ACHN (cell line): ENCODE measurements at regions not wholly inside any gene's neighbourhood (a gene's known extent, or its start where the extent isn't known, plus 50 kb on each side); places are given as distances from the start of the nearest gene placed in this dataset.
"Not testable (repeated sequence)": the region's sequence is repeated elsewhere in the genome, so short reads cannot be mapped to it uniquely, and the experiment has no call there.

Experiments
- DNase-seq: peaks from one replicate; pipeline ENCODE4 v3.0.0-alpha.2; 2015
- in situ Hi-C: cut with HindIII; loops from 2 replicates; pipeline ENCODE4 v1.10.0; 2017; ENCODE audit warnings: low sequenced_read_pairs, low pct_ligation_motif_present, low pct_unique_long_range_greater_than_20kb

DNA sequence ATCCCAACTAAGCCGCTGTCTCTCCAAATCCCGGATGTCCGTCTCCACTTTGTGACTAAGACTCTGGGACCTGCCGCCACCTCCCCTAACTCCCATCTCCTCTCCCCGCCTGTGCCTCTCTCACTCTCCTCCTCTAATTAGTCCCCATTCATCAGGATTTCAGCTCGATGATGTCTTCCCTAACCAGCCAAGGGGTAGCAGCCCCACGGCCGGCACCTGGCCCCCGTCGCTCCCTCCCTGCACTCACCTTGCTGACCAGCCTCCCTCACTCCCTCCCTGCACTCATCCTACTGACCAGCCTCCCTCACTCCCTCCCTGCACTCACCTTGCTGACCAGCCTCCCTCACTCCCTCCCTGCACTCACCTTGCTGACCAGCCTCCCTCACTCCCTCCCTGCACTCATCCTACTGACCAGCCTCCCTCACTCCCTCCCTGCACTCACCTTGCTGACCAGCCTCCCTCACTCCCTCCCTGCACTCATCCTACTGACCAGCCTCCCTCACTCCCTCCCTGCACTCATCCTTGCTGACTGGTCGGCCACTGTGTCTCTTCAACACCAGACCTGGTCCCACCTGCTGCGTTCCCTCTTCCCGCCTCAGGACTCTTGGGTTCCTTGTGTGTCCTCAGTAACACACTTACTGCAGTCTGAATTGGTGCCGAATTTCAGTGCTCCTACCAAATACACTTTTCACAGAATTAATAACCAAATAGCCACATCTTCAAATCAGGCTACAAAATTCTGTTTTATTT is 179.3 kb upstream of the SALL3 start:
- in situ Hi-C loops, DNase-seq: not testable (repeated sequence)

DNA sequence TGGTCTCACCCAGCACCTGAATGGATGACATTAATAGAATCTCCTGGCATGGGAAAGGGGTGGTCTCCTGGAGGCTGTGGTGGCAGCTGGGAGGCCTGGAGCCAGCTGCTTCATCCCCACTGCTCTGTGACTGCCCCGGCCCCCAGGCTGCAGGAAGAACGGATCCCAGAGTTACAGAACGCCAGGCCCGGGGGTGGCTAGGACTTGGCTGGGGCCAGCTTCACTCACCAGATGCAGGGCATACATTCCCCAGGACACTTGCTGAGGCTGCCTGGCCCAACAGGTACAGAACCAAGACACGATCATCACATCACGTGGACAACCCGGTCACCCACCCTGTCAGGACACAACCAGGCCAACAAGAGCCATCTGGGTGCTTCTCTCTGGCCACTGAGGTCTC is 178.6 kb upstream of the SALL3 start:
- DNase-seq: no peak
- in situ Hi-C loops: no loop called here

DNA sequence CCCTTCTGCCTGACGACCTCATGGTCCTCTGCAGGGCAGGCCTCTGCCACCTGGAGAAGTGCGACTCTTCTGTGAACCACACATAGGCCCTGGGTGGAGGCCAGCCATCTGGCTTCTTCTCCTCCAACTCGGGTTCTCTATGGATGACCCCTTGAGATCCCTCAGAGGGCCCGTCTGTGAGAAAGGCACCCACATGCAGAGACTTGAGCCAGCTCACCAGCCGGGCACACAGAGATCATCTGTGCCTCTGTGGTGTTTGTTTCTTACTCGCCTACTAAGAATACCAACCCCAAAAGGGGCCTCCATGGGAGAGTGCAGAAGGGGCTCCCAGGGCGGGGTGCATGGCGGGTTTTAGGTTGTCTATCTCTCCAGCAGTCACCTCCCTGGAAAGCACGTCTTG is 176.5 kb upstream of the SALL3 start:
- no peak for DNase-seq
- in situ Hi-C loops: no loop called here

GRCh38 chr18:78804206-78805030 is 175.2 kb upstream of the SALL3 start:
- DNase-seq: no peak
- in situ Hi-C loops: no loop called here

DNA sequence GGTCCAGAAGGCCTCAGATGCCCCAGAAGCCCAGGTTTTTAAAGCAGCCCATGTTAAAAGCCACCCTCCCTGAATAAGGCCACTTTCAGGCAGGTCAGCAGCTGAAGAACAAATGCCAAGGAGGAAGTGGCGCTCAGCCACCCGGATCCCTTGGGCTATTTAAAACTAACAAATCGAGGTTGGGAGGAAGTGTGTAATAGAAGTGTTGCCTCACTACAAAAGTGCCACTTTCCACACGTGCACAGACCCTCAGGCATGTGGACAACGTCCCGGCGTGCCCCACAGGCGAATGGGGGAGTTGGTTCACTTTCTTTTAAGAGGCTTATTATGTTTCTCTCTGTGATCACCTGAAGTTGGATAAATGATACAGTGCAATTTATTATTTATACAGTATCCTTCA is 173.8 kb upstream of the SALL3 start:
- DNase-seq: no peak

GRCh38 chr18:78807668-78808067 is 171.9 kb upstream of the SALL3 start:
- in situ Hi-C loops: no loop called here
- DNase-seq: no peak

More for the DNA sequence above, 173.8 kb upstream of the SALL3 start:
- in situ Hi-C loops: no loop called here

- in situ Hi-C loops: no loop called here
- no peak for DNase-seq
Measured at GRCh38 chr18:78809845-78810244, 169.8 kb upstream of the SALL3 start.

DNA sequence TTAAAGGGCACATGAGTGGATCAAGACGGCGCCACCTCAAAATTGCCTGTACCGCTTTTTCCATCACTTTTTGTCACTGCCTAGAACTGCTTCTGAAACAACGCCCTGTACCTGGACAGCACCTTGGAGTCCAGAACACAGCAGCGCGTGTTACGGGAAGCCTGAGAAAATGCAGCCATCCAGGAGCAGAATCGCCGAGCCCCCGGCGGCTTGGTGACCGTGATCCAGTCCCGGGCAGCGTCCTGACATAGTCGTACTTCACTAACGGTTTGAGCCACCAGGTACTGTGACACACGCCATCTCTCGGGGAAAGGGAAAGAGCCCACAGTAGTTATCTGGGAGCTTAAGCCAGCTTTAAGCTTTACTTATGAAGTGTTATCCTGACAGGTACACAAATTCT is 168.9 kb upstream of the SALL3 start:
- DNase-seq: no peak
- in situ Hi-C loops: no loop called here

DNA sequence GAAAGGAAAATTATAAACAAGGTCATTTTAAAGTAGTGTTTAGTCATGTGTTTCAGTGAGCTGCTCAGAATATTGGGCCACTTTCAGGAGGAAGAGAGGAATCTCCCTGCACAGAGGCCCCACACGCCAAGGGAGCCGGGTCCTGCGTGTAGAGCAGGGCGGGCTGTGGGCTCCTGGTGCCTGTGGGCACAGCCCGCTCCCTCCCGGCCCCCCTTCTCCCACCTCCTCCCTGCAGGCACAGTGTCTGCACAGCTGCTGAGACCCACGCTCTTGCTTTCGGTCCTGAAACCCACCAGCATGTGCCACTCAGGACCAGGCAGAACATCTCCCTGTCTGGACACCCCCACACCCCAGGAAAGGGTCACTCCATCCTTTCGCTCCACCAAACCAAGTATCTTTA is 167.6 kb upstream of the SALL3 start:
- in situ Hi-C loops: no loop called here
- no peak for DNase-seq

GRCh38 chr18:78813156-78813555 is 166.5 kb upstream of the SALL3 start:
- in situ Hi-C loops: no loop called here
- DNase-seq: no peak

DNA sequence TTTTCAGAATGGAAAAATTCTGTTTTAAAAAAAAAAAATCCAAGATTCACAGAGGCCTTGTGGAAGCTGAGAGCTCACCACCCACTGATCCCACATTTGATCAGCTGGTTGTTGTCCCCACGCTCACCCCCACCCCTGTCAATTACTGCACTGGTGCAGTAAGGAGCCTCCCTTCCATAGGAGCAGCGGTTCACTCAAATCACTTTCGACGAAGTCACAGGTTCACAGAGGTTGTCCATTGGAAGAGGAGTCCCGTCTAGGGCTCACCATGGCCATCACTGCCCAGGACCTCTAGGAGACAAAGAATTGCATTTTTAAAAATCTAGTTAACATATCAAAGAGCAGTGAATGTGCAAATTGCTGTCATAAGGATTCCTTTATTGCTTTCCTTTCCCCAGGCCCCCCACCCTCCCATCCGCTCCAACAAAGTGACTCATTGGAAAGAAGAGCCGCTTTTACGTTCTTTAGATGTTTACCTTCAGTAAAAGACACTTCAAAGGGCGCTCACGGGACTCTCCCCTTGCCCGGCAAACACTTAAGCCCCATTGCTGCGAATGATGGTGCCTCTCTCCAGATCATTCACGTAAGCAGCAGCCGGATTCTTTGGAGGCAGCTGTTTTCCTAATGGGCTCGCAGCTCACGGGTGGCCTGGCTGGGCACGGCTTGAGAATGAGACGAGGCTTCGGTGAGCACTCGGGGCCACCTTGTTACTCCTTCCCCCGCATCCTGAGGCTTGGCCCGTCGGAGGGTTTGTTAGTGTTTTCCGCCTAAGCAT is 165.5 kb upstream of the SALL3 start:
- in situ Hi-C loops: no loop called here
- DNase-seq: no peak

DNA sequence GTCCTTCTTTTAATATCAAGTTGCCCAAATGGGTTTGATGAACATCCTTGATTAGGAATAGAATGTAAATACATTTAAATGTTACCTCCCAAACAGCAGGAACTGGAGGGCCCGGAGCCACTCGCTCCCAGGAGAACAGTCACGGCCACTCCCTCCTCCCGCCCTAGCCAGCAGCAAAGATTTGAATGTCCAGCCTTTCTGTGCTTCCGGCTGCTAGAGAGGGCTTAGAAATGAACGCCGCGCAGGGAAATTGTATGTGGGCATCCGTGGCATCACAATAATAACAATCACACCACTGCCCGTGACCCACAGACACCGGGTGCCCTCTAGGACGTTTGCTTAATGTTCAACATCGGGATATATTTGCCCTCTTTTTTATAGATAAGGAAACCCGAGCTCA is 164.9 kb upstream of the SALL3 start:
- in situ Hi-C loops: no loop called here
- no peak for DNase-seq

DNA sequence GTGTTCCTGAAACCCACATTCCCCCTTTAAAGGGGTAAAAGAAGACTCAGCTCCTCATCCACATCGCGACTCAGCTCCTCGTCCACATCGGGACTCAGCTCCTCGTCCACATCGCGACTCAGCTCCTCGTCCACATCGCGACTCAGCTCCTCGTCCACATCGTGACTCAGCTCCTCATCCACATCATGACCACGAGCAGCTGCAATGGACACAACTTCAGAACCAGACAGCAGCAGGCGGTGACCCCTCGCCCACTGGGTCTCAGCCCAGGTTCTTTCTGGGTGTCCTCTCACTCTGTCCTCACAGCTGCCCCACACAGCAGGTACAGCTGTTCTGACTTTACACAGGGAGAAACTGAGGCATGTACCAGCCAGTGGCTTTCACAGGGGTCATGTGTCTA is 163.5 kb upstream of the SALL3 start:
- no peak for DNase-seq
- in situ Hi-C loops: no loop called here

DNA sequence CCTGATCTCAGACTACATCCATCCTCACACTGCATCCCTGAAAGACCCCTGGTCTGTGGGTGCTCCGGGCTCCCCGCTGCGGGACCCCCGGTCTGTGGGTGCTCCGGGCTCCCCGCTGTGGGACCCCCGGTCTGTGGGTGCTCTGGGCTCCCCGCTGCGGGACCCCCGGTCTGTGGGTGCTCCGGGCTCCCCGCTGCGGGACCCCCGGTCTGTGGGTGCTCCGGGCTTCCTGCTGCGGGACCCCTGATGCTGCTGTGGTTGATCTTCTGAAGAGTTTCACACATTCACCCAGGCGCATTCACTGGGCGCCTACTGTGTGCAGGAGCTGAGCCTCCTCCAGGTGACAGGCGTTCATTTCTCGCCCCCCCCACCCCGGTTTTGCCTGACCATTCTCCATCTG is 162.7 kb upstream of the SALL3 start:
- DNase-seq: no peak
- in situ Hi-C loops: no loop called here

GRCh38 chr18:78818495-78818894 is 161.1 kb upstream of the SALL3 start:
- in situ Hi-C loops: no loop called here

GRCh38 chr18:78818961-78819360 is 160.7 kb upstream of the SALL3 start:
- in situ Hi-C loops: no loop called here
- DNase-seq: no peak

More at GRCh38 chr18:78818495-78818894, 161.1 kb upstream of the SALL3 start:
- DNase-seq: no peak

GRCh38 chr18:78820161-78820834 is 159.3 kb upstream of the SALL3 start:
- no peak for DNase-seq
- in situ Hi-C loops: no loop called here

DNA sequence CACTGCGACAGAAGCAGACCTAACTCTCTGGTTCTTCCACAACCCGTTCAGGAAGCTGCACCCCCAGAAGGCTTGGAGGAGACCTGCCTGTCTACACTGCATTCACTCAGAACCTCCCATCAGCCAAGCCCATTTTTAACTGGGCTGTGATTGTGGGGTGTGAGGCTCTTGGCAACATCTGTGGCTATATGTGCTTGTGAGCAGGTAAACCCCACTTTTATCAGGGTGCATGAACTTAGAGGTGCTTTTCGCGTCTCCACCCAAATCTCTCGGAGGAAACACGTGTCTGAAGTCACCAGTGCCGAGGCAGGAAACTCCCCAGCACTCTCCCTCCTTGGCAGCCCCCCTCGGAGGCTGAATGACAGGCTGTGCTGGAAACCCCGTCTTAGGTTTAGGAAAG is 158.2 kb upstream of the SALL3 start:
- in situ Hi-C loops: no loop called here

More for the DNA sequence above, 158.2 kb upstream of the SALL3 start:
- DNase-seq: no peak
